Epithelial cell of proximal tubule (primary cell): ENCODE measurements at regions not wholly inside any gene's neighbourhood (a gene's known extent, or its start where the extent isn't known, plus 50 kb on each side); places are given as distances from the start of the nearest gene placed in this dataset.

Experiments used
- DNase-seq: peaks from one replicate; pipeline ENCODE4 v3.0.0-alpha.2; 2011; ENCODE audit warnings: low read depth
- H3K4me3 ChIP-seq: 2 replicates; pipeline ENCODE4 v1.5.1; 2011; ENCODE audit warnings: low read depth, mild to moderate bottlenecking, low read length
- TF ChIP-seq, protein P1 (sequence below): conservative IDR thresholded peaks from 2 replicates; pipeline ENCODE4 v1.5.1; 2012; ENCODE audit warnings: low read depth, mild to moderate bottlenecking, low read length

DNA sequence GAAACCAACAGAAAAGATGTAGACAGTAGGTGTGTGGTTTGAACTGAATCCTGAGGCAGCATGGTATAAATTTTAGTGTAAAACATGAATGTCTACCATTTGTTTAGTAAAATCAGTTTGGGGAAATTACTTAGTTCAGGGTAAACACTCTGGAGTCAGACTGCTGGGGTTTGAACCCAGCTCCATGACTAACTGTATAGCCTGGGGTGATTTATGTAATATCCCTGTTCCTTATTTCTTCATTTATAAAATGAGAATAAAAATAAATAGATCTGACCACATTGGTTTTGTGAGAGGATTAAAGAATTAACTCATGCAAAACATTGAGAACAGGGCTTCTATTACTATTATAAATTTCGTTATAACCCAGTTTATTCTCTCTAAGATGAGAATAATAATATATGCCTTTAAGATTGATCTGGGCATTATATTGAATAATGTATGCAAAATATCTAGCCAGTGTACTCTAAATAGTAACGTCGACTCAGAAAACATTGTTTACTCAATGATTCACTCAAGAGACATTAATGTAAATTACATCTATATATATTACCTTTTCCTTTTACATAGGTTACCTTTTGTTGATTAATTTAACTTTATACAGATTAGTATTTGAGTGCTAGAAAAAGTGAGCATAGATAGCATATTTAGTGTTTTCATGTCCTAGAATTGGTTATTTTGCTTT is 120.6 kb upstream of the KCNJ16 start:
- TF ChIP-seq, protein P1, sequence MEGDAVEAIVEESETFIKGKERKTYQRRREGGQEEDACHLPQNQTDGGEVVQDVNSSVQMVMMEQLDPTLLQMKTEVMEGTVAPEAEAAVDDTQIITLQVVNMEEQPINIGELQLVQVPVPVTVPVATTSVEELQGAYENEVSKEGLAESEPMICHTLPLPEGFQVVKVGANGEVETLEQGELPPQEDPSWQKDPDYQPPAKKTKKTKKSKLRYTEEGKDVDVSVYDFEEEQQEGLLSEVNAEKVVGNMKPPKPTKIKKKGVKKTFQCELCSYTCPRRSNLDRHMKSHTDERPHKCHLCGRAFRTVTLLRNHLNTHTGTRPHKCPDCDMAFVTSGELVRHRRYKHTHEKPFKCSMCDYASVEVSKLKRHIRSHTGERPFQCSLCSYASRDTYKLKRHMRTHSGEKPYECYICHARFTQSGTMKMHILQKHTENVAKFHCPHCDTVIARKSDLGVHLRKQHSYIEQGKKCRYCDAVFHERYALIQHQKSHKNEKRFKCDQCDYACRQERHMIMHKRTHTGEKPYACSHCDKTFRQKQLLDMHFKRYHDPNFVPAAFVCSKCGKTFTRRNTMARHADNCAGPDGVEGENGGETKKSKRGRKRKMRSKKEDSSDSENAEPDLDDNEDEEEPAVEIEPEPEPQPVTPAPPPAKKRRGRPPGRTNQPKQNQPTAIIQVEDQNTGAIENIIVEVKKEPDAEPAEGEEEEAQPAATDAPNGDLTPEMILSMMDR, result no peak
- no peak for DNase-seq
- H3K4me3 ChIP-seq, result no peak overlapping the region

DNA sequence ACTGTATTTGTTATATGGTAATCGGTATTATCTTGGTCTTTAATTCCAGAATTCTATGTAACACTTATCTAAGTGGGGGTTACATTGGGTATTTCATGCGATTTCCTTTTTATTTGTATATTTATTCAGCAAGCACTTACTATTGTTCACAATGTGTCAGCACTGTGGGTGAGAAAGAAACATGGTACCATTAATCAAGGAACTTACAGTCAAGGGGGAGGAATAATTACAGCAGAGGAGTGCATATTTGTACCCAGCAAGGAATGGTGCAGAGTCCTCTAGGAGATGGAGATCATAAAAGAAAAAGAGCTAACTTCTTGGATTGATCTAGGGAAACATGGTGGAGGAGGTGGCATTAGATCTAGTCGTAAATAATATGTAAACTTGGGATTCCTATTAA is 117.0 kb upstream of the KCNJ16 start:
- TF ChIP-seq, protein P1, result no peak
- no peak overlapping the region for H3K4me3 ChIP-seq
- DNase-seq, result no peak

DNA sequence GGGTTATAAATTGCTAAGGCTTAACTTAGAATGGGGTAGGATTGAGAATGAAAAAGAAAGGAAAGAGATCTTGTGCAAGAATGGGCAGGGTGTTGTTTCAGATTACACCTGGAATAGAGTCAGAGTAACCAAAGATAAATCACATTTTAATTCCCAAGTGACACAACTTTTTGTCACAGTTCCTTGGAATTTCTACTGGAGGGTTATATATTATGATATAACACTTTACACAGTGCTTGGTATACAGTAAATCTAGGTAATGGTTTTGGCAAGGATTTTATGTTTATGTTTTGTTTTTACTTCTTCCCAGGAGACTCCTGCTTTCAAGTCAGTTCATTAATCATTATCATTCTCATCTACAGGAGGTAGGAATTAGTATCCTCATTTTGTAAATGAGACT is 115.7 kb upstream of the KCNJ16 start:
- no peak overlapping the region for H3K4me3 ChIP-seq
- TF ChIP-seq, protein P1, result no peak
- no peak for DNase-seq

- no peak for DNase-seq
- TF ChIP-seq, protein P1, result no peak
- no peak overlapping the region for H3K4me3 ChIP-seq
Observed at GRCh38 chr17:69960755-69961154, 114.3 kb upstream of the KCNJ16 start.

DNA sequence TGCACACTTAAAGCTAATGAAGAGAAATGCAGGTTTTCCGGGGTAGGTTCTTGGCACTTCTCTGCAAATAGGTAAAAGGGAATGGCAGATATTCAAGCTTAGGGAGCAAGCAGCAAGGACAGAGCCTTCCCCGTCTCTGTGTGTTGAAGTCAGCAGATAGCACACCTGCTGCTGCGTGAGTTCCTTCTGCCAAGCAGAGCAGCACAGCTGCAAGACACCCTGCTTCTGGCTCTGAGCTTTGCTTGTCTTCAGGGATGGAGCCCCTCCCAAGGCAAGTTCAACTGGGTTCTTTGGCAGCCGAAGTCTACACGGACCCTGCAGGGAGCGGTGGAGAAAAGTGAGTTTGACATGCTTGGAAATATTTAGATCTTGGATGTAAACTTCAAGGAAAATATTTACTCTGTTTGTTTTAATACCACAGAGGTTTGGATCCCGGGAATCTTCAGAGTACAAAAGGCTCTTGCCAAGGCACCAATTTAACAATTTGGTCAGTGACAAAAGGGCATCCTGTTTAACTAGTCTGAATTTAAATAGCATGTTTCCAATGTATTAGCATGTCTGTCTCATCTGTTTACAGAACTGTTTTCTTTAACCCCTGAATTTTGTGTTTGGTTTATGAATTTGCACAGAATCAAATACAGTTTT is 113.4 kb upstream of the KCNJ16 start:
- TF ChIP-seq, protein P1, result no peak
- no peak for DNase-seq
- no peak overlapping the region for H3K4me3 ChIP-seq

DNA sequence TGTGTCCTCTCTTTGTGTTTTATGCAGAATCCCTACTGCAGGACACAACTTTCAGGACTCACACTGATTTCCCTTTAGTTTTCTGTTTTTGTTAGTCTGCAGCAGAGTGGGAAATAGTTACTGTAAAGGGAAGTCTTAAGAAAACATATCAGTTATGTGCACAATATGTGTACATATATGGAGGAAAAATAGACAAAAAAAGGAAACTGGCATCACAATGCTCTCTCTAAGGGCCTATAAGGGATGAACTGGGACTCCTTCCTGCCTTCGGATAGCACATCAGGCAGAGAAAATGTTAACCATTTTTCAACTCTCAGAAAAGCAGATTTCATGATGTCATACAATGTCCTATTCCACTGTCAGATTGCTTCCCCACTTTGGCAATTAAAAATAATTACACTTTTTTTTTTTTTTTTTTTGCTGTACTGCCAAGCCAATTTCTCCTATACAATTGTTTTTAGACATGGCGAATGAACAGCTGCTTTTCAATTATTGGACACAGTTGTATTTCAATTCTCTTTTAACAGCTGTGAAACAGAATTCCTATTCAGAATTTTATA is 112.5 kb upstream of the KCNJ16 start:
- TF ChIP-seq, protein P1, result no peak
- DNase-seq, result no peak
- H3K4me3 ChIP-seq, result no peak overlapping the region

GRCh38 chr17:69967910-69968411 is 107.1 kb upstream of the KCNJ16 start:
- TF ChIP-seq, protein P1, result no peak
- DNase-seq, result no peak
- no peak overlapping the region for H3K4me3 ChIP-seq
